ENCODE measurements at regions not wholly inside any gene's neighbourhood (a gene's known extent, or its start where the extent isn't known, plus 50 kb on each side); places are given as distances from the start of the nearest gene placed in this dataset.
"Not testable (repeated sequence)": the region's sequence is repeated elsewhere in the genome, so short reads cannot be mapped to it uniquely, and the experiment has no call there.

- intact Hi-C loops (cut with micrococcal nuclease): no loop called here
- H3K27me3 ChIP-seq (ENCODE audit: control insufficient read depth, insufficient read depth, low read length): no peaks in the 10 kb centered on the region
- H3K4me1 Mint-ChIP-seq: no peaks in the 10 kb centered on the region
Measured at GRCh38 chr12:58673021-58673420, 247.3 kb downstream of the LRIG3 start.

GRCh38 chr12:58677833-58678232, 242.5 kb downstream of the LRIG3 start:
- peaks cover 17 to 28% of the 10 kb centered on the region in 2 donors for H3K9me3 Mint-ChIP-seq
- H3K27me3 Mint-ChIP-seq (ENCODE audit: low read depth in 2 of 2); DNase-seq; H3K27me3 ChIP-seq (ENCODE audit: control insufficient read depth, insufficient read depth, low read length); H3K4me3 Mint-ChIP-seq; H3K27ac ChIP-seq (ENCODE audit: low read length); H3K4me1 ChIP-seq (ENCODE audit: control insufficient read depth, insufficient read depth, low read length); intact Hi-C loops (cut with micrococcal nuclease); ATAC-seq; H3K4me3 ChIP-seq (ENCODE audit: low read length); H3K4me1 Mint-ChIP-seq; H3K36me3 ChIP-seq (ENCODE audit: control insufficient read depth, insufficient read depth, low read length); H3K27ac Mint-ChIP-seq; H3K36me3 Mint-ChIP-seq: not testable (repeated sequence)
- 88% methylated on average over 1 of the region's 3 CpGs for WGBS (ENCODE audit: insufficient coverage)
- H3K9me3 ChIP-seq (ENCODE audit: control insufficient read depth, insufficient read depth, low read length): peaks cover 16% of the 10 kb centered on the region

More at GRCh38 chr12:58673021-58673420, 247.3 kb downstream of the LRIG3 start:
- H3K36me3 Mint-ChIP-seq: no peaks in the 10 kb centered on the region
- H3K27me3 Mint-ChIP-seq (ENCODE audit: low read depth in 2 of 2): no peaks in the 10 kb centered on the region
- no peak overlapping the region for H3K4me3 ChIP-seq (ENCODE audit: low read length)
- H3K27ac Mint-ChIP-seq: no peak overlapping the region
- H3K36me3 ChIP-seq (ENCODE audit: control insufficient read depth, insufficient read depth, low read length): no peaks in the 10 kb centered on the region
- H3K4me1 ChIP-seq (ENCODE audit: control insufficient read depth, insufficient read depth, low read length): no peaks in the 10 kb centered on the region
- H3K4me3 Mint-ChIP-seq: no peak overlapping the region
- no peaks in the 10 kb centered on the region for H3K9me3 ChIP-seq (ENCODE audit: control insufficient read depth, insufficient read depth, low read length)
- DNase-seq (no peak), ATAC-seq (no peak)
- peaks cover 11 to 15% of the 10 kb centered on the region in 2 donors for H3K9me3 Mint-ChIP-seq
- TF ChIP-seq CTCF (IDR thresholded peaks at IDR 0.05): no peak
- no peak overlapping the region for H3K27ac ChIP-seq (ENCODE audit: low read length)

- DNase-seq: no peak
Measured at GRCh38 chr12:58678753-58679152, 241.6 kb downstream of the LRIG3 start.

GRCh38 chr12:58681730-58682129, 238.6 kb downstream of the LRIG3 start:
- no peak for TF ChIP-seq CTCF (IDR thresholded peaks at IDR 0.05)

More at GRCh38 chr12:58678753-58679152, 241.6 kb downstream of the LRIG3 start:
- WGBS (ENCODE audit: insufficient coverage): 71% methylated on average over 2 of the region's 2 CpGs
- no peak overlapping the region for H3K27ac Mint-ChIP-seq
- H3K27me3 Mint-ChIP-seq (ENCODE audit: low read depth in 2 of 2): no peaks in the 10 kb centered on the region
- H3K36me3 Mint-ChIP-seq: peaks cover 9% of the 10 kb centered on the region
- peaks cover 17 to 31% of the 10 kb centered on the region in 2 donors for H3K9me3 Mint-ChIP-seq
- Histone ChIP-seq H3K4me3 (ENCODE audit: low read length) (no peak overlapping the region), H3K27me3 (ENCODE audit: control insufficient read depth, insufficient read depth, low read length) (no peaks in the 10 kb centered on the region), H3K4me1 (ENCODE audit: control insufficient read depth, insufficient read depth, low read length) (no peaks in the 10 kb centered on the region), H3K27ac (ENCODE audit: low read length) (no peak overlapping the region), H3K9me3 (ENCODE audit: control insufficient read depth, insufficient read depth, low read length) (peaks cover 16% of the 10 kb centered on the region), H3K36me3 (ENCODE audit: control insufficient read depth, insufficient read depth, low read length) (no peaks in the 10 kb centered on the region)
- H3K4me3 Mint-ChIP-seq: no peak overlapping the region
- no peak for ATAC-seq
- intact Hi-C loops (cut with micrococcal nuclease): no loop called here
- TF ChIP-seq CTCF (IDR thresholded peaks at IDR 0.05): no peak
- no peaks in the 10 kb centered on the region for H3K4me1 Mint-ChIP-seq

More at GRCh38 chr12:58681730-58682129, 238.6 kb downstream of the LRIG3 start:
- H3K9me3 ChIP-seq (ENCODE audit: control insufficient read depth, insufficient read depth, low read length): peaks cover 16% of the 10 kb centered on the region
- no peaks in the 10 kb centered on the region for H3K36me3 ChIP-seq (ENCODE audit: control insufficient read depth, insufficient read depth, low read length)
- H3K27me3 ChIP-seq (ENCODE audit: control insufficient read depth, insufficient read depth, low read length): no peaks in the 10 kb centered on the region
- Mint-ChIP-seq H3K27ac (no peak overlapping the region), H3K4me3 (no peak overlapping the region), H3K27me3 (ENCODE audit: low read depth in 2 of 2) (no peaks in the 10 kb centered on the region), H3K9me3 (peaks cover 11 to 24% of the 10 kb centered on the region in 2 donors), H3K4me1 (no peaks in the 10 kb centered on the region), H3K36me3 (peaks cover 9% of the 10 kb centered on the region)
- intact Hi-C loops (cut with micrococcal nuclease): no loop called here
- H3K4me3 ChIP-seq (ENCODE audit: low read length): no peak overlapping the region
- DNase-seq (no peak), ATAC-seq (no peak)
- no CpG with 5 or more reads among the region's 2 CpGs for WGBS (ENCODE audit: insufficient coverage)
- H3K4me1 ChIP-seq (ENCODE audit: control insufficient read depth, insufficient read depth, low read length): no peaks in the 10 kb centered on the region
- H3K27ac ChIP-seq (ENCODE audit: low read length): no peak overlapping the region

Data from natural killer cell (primary cell).